Panc1 (cell line): ENCODE measurements at regions not wholly inside any gene's neighbourhood (a gene's known extent, or its start where the extent isn't known, plus 50 kb on each side); places are given as distances from the start of the nearest gene placed in this dataset.
A peak's percentile ranks its signal among the peaks of the same experiment; 100 is the strongest.

ENCODE experiments used
- ATAC-seq: fragments of 200-7000 bp; cut with Tn5 transposase; 2 replicates; pipeline ENCODE4 v1.9.1; 2020; ENCODE audit warnings: mild to moderate bottlenecking, moderate library complexity
- BruUV-seq: library from RNA; stranded (reverse); fragments of 400-500 nt; replicated peaks from 2 replicates; lab custom pipeline; 2021; lab: Mats Ljungman, UMichigan
- CTCF ChIA-PET: fragments of 300-600 bp; sonication (Branson Sonifier 250); formaldehyde crosslinking; loops from one replicate; lab custom pipeline; 2022; ENCODE audit warnings: antibody characterized with exemption; lab: Charles Lee
- POLR2A ChIA-PET: fragments of 300-600 bp; sonication (Branson Sonifier 250); formaldehyde crosslinking; loops from one replicate; lab custom pipeline; 2022; ENCODE audit warnings: antibody characterized with exemption; lab: Charles Lee
- DNase-seq: peaks from one replicate; pipeline ENCODE4 v3.0.0-alpha.2; 2010; ENCODE audit warnings: low read depth, low spot score
- H3K27ac ChIP-seq: 2 replicates; pipeline ENCODE4 v1.5.1; 2011; ENCODE audit warnings: mild to moderate bottlenecking, low read length, inconsistent platforms
- H3K27me3 ChIP-seq: fragments of 200-500 bp; sonication (Bioruptor generic); 2 replicates; pipeline ENCODE4 v1.6.0; 2014; ENCODE audit warnings: low read length, inconsistent platforms; ENCODE audit not compliant: control insufficient read depth, insufficient read depth
- H3K36me3 ChIP-seq: fragments of 200-500 bp; sonication (Bioruptor generic); 2 replicates; pipeline ENCODE4 v1.5.1; 2014; ENCODE audit warnings: inconsistent platforms, mild to moderate bottlenecking, low read length, moderate library complexity; ENCODE audit not compliant: control insufficient read depth, insufficient read depth
- H3K4me1 ChIP-seq: 2 replicates; pipeline ENCODE4 v1.5.1; 2011; ENCODE audit warnings: inconsistent platforms, mild to moderate bottlenecking, low read length, moderate library complexity; ENCODE audit not compliant: control insufficient read depth, insufficient read depth
- H3K4me3 ChIP-seq, 2 experiments: 2 replicates each; pipeline ENCODE4 v1.5.1; 2011 to 2012; ENCODE audit warnings: low read depth in 2 of 2, low read length in 2 of 2, mild to moderate bottlenecking in 2 of 2, inconsistent platforms in 1 of 2, moderate library complexity in 1 of 2
- H3K9me3 ChIP-seq: fragments of 200-500 bp; sonication (Bioruptor generic); 2 replicates; pipeline ENCODE4 v1.5.1; 2014; ENCODE audit warnings: low read depth, mild to moderate bottlenecking, inconsistent platforms, low read length, moderate library complexity; ENCODE audit not compliant: control insufficient read depth, insufficient read depth
- CTCF ChIP-seq: fragments of 450-650 bp; IDR thresholded peaks from 2 replicates; pipeline ENCODE4 v1.5.1; 2017; ENCODE audit warnings: mild to moderate bottlenecking
- POLR2AphosphoS5 ChIP-seq: IDR thresholded peaks from 2 replicates; pipeline ENCODE4 v1.6.1; 2012; ENCODE audit warnings: mild to moderate bottlenecking, low read depth, low read length, moderate library complexity
- SIN3A ChIP-seq: IDR thresholded peaks from 2 replicates; pipeline ENCODE4 v1.6.1; 2012; ENCODE audit warnings: low read depth, mild to moderate bottlenecking, low read length, moderate library complexity, borderline replicate concordance; ENCODE audit not compliant: insufficient read depth
- TCF7L2 ChIP-seq: IDR thresholded peaks from 2 replicates; pipeline ENCODE4 v1.6.1; 2011; ENCODE audit warnings: mild to moderate bottlenecking, low read depth, low read length, inconsistent platforms
- in situ Hi-C: cut with HindIII; loops from 2 replicates; pipeline ENCODE4 v1.10.0; 2016; ENCODE audit warnings: low sequenced_read_pairs, low pct_unique_long_range_greater_than_20kb
- intact Hi-C: fragments of 100-400 bp; cut with micrococcal nuclease; formaldehyde crosslinking; loops from one replicate; pipeline ENCODE4 v1.10.0; 2022; ENCODE audit not compliant: unreplicated experiment
- TF ChIP-seq, protein P1 (sequence below), 2 experiments: IDR thresholded peaks; 2 replicates each; pipeline ENCODE4 v1.6.1; 2011 to 2012; ENCODE audit warnings: low read depth in 2 of 2, control low read depth in 1 of 2, low read length in 1 of 2, mild to moderate bottlenecking in 1 of 2, moderate library complexity in 1 of 2; ENCODE audit not compliant: insufficient read depth in 1 of 2

GRCh38 chr9:105881021-105881420 lies 186.7 kb downstream of the TMEM38B start:
- CTCF ChIA-PET, result interaction anchor here (0.7 to 2.0 kb wide), 2 partner anchors 10 to 39 kb away, joined by 3 to 5 read pairs; no protein-coding TSS in a partner anchor
- no TSS peak for BruUV-seq
- Histone ChIP-seq H3K4me1 (no peaks in the 10 kb centered on the region), H3K4me3 (no peak overlapping the region), H3K27me3 (no peaks in the 10 kb centered on the region), H3K36me3 (no peaks in the 10 kb centered on the region), H3K27ac (no peak overlapping the region), H3K9me3 (no peaks in the 10 kb centered on the region)
- intact Hi-C loops (loop anchor here (2.0 kb wide), 1 partner anchor 38 kb away; no protein-coding TSS in a partner anchor), in situ Hi-C loops (no loop called here)
- TF ChIP-seq, protein P1, sequence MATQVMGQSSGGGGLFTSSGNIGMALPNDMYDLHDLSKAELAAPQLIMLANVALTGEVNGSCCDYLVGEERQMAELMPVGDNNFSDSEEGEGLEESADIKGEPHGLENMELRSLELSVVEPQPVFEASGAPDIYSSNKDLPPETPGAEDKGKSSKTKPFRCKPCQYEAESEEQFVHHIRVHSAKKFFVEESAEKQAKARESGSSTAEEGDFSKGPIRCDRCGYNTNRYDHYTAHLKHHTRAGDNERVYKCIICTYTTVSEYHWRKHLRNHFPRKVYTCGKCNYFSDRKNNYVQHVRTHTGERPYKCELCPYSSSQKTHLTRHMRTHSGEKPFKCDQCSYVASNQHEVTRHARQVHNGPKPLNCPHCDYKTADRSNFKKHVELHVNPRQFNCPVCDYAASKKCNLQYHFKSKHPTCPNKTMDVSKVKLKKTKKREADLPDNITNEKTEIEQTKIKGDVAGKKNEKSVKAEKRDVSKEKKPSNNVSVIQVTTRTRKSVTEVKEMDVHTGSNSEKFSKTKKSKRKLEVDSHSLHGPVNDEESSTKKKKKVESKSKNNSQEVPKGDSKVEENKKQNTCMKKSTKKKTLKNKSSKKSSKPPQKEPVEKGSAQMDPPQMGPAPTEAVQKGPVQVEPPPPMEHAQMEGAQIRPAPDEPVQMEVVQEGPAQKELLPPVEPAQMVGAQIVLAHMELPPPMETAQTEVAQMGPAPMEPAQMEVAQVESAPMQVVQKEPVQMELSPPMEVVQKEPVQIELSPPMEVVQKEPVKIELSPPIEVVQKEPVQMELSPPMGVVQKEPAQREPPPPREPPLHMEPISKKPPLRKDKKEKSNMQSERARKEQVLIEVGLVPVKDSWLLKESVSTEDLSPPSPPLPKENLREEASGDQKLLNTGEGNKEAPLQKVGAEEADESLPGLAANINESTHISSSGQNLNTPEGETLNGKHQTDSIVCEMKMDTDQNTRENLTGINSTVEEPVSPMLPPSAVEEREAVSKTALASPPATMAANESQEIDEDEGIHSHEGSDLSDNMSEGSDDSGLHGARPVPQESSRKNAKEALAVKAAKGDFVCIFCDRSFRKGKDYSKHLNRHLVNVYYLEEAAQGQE (IDR thresholded peaks at IDR 0.05; ENCODE audit: insufficient read depth in 1 of 2, low read depth in 2 of 2, low read length in 1 of 2), result no peak
- TF ChIP-seq SIN3A (no peak), TCF7L2 (no peak), CTCF (no peak), POLR2AphosphoS5 (no peak)
- ATAC-seq (no peak), DNase-seq (no peak)
- POLR2A ChIA-PET, result no interaction called here

- ChIA-PET CTCF (interaction anchor here (0.7 to 2.0 kb wide), 4 partner anchors 9 to 595 kb away, joined by 3 to 5 read pairs (median 4); no protein-coding TSS in a partner anchor), POLR2A (no interaction called here)
- H3K9me3 ChIP-seq, result no peaks in the 10 kb centered on the region
- no peak overlapping the region; a peak in 1 of 4 replicates for H3K4me3 ChIP-seq
- H3K27ac ChIP-seq, result no peak overlapping the region
- no TSS peak for BruUV-seq
- ATAC-seq (peak; percentile 60; the same call in 1 of the 2 replicates), DNase-seq (peak; percentile 36)
- H3K4me1 ChIP-seq, result no peaks in the 10 kb centered on the region
- H3K36me3 ChIP-seq, result no peaks in the 10 kb centered on the region
- in situ Hi-C loops, result no loop called here
- TF ChIP-seq CTCF (peak; percentile 85), POLR2AphosphoS5 (no peak), TCF7L2 (0 out of 2 replicates have a peak, but pooled peaks have one; percentile 31), SIN3A (no peak)
- TF ChIP-seq, protein P1 (IDR thresholded peaks at IDR 0.05; ENCODE audit: insufficient read depth in 1 of 2, low read depth in 2 of 2, low read length in 1 of 2), result no peak
- no peaks in the 10 kb centered on the region for H3K27me3 ChIP-seq
- intact Hi-C loops, result loop anchor here (2.0 kb wide), 1 partner anchor 39 kb away; no protein-coding TSS in a partner anchor
These were observed 187.5 kb downstream of the TMEM38B start for GRCh38 chr9:105881654-105882349.
